Stimulated activated CD8-positive, alpha-beta memory T cell treated with anti-CD3 and anti-CD28 coated beads, Interleukin-12 subunit alpha, Interleukin-12 subunit beta, amount 100 ng/mL, for 24 hours (primary cell): ENCODE measurements at regions not wholly inside any gene's neighbourhood (a gene's known extent, or its start where the extent isn't known, plus 50 kb on each side); places are given as distances from the start of the nearest gene placed in this dataset.
"Not testable (repeated sequence)": the region's sequence is repeated elsewhere in the genome, so short reads cannot be mapped to it uniquely, and the experiment has no call there.

Experiments used
- DNase-seq: peaks from one replicate; pipeline ENCODE4 v3.0.0-alpha.2; 2020; ENCODE audit errors: extremely low read depth

DNA sequence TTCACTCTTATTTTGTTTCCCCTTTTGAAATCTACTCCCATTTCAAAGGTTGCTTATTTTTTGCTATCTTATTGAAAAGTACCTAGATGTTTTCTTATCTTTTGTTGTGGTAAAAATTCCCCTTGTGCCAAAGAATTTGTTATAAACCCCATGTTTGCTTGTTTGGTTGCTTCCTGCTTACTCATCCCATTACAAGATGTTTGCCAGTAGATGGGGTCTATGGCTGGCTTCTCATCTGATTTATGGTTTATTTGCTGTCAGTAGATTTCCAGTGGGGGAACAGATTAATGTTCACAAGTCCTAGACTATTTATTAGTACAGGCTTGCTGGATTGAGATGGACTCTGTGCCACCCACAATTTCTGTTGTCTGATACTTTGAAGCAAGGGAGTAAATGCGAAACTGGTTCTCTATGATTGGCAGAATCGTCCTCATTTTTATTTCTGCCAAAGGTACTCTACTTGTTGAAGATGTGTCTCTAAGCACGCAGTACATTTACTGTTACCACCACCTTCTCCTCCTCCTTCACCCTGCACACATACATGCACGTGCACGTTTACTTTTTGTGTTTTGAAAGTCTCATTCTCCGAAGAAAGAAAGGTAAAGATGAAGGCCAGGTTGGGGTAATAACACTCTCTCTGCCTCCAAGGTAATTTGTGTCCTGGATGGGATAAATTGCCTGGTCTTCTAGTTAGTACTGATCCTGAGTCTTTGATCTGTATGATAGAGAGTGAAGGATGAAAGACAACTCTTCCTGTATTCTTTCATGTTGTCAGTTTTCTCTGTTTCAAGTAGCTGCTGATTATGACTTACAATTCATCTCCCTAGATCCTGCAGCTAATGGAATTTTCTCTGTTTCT lies 117.2 kb upstream of the ATP2B1 start:
- no peak for DNase-seq

GRCh38 chr12:89824822-89825221 lies 116.2 kb upstream of the ATP2B1 start:
- DNase-seq = no peak

DNA sequence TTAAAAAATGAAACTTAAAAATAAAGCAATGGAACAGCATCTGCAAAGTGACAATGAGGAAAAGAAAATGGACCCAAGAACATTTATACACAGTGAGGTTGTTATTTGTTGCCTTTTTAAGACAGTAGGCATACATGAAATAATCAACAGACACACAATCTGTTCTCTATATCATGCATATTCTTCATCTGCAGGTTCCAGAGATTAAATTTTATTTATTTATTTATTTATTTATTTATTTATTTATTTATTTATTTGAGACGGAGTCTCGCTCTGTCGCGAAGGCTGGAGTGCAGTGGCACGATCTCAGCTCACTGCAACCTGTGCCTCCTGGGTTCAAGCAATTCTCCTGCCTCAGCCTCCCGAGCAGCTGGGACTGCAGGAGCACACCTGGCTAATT lies 114.4 kb upstream of the ATP2B1 start:
- DNase-seq = not testable (repeated sequence)

- no peak for DNase-seq
These were observed 113.3 kb upstream of the ATP2B1 start for GRCh38 chr12:89821896-89822295.

DNA sequence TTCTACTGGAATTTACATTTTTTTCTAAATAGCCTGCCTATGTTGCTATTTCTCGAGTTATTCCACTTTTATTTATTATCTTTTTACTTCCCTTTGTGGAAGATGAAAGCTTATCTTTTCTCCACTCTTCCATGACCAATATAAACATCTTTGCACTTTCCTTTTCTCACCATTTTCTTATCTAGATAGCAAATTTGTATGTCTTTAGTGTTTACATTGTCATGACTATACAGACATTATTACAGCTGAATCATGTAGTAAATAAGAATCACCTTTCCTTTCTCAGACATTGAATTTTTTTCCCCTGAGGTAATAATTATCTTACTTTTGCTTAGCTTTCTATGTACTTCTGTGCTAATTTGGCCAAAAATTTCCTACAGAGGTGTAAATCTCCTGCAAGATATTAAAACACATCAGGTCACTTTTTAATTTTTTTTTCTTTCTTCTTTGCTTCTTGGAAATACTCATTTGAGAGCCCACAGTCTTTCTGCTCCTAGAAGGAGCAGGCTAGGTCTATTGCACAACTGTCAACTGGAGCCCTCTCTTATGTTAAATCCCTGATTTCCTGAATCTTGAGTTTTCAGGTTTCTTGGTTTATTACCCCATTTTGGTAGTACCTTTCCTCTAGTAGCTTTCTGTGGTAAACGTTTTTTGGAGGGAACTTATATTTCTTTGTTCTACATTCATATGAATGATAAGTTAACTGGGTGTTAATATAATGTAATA lies 109.0 kb upstream of the ATP2B1 start:
- DNase-seq = no peak

DNA sequence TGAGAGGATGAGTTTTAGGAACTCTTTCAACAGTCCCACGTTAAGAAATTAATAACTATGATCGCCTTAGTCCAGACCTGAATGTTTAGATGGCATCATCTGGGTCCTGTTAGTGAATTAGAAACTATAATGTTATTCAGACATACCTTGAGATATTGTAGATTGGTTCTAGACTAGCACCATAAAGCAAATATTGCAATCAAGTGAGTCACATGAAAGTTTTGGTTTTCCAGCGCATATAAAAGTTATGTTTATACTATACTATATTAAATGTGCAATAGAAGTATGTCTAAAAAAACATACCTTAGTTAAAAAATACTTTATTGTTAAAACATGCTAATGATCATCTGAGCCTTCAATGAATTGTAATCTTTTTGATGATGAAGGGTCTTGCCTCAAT lies 106.6 kb upstream of the ATP2B1 start:
- DNase-seq = no peak

DNA sequence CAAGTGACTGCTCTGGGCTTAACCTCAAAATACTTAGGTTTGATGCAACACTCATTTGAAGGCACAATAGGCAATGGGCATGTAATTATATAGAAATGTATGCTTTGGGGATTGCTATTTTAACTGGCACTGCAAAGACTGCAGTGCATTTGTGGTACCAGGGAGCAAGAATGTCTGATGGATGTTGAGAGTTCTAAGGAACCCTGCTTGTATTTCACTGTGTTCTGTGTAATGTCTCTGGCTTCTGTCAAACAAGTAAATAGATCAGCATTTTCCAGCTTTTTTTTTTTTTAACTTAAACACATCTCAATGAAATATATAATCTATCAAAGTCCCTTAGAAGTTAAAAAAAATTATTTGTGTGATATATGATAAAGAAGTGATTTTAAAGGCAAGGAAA lies 94.8 kb upstream of the ATP2B1 start:
- no peak for DNase-seq

- DNase-seq = no peak
These were observed 92.6 kb upstream of the ATP2B1 start for GRCh38 chr12:89801284-89801683.

DNA sequence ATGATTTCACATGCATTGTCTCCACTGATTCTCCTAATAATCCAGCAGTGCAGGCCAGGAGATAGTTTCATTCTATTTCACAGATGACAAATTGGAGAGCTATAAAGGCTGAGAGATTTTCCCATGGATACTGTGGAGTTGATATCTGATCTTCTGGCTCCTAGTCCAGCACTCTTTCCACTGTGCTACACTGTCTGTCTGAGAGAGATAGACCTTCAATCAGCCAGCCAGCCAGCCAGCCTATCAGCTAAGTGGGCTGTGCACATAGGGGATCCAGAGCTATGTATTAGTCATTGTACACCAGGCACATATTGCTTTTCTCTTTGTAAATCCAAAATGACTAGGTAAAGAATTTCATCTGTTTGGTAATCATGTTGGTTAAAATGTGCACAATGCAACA lies 91.8 kb upstream of the ATP2B1 start:
- no peak for DNase-seq

DNA sequence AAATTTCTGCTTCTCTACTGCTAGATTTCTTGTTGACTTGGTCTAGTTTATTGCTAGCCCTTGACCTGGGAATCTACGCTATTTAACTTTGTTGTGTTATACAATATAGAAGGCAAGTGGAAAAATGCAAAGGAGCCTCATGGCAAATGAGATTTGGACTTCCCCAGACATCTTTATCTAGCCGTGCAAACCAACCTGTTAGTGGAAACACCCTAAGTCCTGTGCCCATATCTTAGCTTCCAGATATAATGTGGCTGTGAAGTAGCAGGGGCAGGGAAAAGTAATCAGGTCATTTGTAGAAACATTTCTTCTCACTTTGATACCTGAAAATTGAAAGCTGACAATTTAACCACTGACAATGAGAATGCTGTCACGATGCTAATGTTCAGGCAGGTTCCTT lies 90.7 kb upstream of the ATP2B1 start:
- DNase-seq = no peak

DNA sequence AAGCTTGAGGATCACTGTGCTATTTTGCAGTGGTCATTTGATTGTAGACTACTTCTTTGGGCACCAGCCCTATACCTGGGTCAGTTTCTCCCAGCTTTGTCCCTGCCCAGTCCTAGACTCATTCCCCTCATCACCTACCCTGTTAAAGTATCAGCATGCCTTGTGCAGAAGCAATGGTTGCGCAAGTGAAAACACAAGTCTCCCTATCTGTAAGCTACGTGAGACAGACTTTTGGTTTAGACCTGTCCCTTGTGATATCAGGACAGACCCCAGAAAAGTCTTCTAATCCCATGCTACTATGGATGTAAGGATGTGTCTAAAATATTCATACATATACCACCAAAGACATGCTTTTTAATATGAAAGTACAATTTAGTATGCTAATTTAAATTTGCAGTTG lies 88.8 kb upstream of the ATP2B1 start:
- DNase-seq = no peak

DNA sequence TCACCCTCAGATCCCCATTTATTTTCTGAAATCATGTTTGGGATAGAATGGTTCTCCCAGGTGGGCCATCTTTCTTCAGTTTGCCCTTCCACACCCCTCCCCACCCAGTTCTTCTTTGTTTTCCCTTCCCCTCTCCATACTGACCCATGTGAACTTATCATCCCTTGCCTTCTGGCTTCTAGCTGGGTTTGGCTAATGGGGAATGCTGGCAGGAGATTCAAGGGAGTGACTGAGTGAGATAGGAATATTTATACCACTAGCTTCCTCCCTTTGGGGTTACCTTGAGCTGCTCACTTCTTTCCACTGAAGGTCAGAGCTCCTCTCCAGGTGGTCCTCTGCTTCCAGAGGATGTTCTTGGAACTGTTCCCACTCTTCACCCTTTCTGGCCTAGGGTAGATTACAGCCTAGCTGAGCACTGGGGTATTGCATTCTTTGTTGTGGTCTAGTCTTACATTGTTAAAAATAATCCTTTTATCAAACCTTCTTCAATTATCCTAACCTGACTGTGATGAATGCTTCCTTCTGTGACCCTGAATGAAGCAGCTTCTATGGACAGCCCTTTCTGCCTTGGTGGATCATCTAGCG lies 88.3 kb upstream of the ATP2B1 start:
- DNase-seq = no peak

DNA sequence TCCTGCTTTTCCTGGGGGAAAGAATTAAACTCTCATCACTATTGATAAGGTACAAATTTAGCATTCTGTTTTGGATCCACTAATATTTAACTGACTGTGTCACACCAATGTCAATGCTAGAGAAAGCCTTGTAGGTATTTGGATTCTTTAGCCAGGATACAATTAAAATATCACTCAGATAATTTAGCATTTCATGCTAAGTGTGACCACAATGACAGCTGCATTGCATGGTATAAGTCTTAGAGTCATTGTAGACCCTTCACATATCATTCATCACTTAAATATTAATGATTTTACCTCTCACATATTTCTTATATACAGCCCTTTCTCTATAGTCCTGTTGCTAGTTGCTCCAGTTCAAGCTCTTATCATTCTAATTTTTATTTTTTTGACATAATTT lies 85.3 kb upstream of the ATP2B1 start:
- no peak for DNase-seq

DNA sequence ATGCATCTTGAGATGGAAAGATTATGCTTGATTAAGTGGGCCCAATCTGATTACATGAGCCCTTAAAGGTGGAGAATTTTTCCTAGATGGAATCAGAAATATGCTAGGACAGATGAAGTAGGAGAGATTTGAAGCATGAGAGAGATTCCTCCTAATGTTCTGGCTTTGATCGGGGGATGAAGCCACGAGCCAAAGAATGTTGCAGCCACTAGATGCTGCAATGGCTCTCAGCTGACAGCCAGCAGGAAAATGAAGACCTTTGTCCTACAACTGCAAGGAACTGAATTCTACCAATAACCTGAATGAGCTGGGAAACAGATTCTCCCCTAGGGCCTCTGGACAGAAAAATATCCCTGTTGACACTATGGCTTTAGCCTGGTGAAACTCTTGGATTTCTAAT lies 82.6 kb upstream of the ATP2B1 start:
- DNase-seq = no peak

GRCh38 chr12:89789862-89790261 lies 81.2 kb upstream of the ATP2B1 start:
- no peak for DNase-seq

GRCh38 chr12:89787763-89788162 lies 79.1 kb upstream of the ATP2B1 start:
- DNase-seq = no peak

- DNase-seq = no peak
These were observed 77.7 kb upstream of the ATP2B1 start for GRCh38 chr12:89786177-89786810.

- DNase-seq = no peak
These were observed 74.9 kb upstream of the ATP2B1 start for GRCh38 chr12:89783359-89784060.

DNA sequence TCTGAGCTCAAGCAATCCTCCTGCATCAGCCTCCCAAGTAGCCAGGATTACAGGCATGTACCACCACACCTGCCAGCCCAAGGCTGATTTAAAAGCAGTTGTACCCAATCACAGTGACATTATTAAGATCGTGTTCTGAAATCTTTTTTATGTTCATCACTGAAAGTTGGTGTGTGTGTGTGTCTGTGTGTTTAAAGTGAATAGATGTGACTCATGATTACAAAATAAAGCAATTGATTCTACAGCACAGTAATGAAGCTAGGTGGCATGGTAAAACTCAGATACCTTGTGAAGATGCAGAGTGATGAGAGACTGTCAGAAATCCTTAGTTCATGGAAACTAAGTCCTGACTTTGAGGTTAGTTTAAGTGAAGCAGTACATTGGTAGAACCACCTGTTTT lies 74.2 kb upstream of the ATP2B1 start:
- no peak for DNase-seq

- no peak for DNase-seq
These were observed 73.4 kb upstream of the ATP2B1 start for GRCh38 chr12:89781946-89782550.

- DNase-seq = no peak
These were observed 72.5 kb upstream of the ATP2B1 start for GRCh38 chr12:89781156-89781555.
